Activated T-cell treated with anti-CD3 and anti-CD28 coated beads for 1 hour (primary cell): ENCODE measurements at regions not wholly inside any gene's neighbourhood (a gene's known extent, or its start where the extent isn't known, plus 50 kb on each side); places are given as distances from the start of the nearest gene placed in this dataset.

Experiments used
- DNase-seq: peaks from one replicate; pipeline ENCODE4 v3.0.0-alpha.2; 2020; ENCODE audit warnings: low read depth

DNA sequence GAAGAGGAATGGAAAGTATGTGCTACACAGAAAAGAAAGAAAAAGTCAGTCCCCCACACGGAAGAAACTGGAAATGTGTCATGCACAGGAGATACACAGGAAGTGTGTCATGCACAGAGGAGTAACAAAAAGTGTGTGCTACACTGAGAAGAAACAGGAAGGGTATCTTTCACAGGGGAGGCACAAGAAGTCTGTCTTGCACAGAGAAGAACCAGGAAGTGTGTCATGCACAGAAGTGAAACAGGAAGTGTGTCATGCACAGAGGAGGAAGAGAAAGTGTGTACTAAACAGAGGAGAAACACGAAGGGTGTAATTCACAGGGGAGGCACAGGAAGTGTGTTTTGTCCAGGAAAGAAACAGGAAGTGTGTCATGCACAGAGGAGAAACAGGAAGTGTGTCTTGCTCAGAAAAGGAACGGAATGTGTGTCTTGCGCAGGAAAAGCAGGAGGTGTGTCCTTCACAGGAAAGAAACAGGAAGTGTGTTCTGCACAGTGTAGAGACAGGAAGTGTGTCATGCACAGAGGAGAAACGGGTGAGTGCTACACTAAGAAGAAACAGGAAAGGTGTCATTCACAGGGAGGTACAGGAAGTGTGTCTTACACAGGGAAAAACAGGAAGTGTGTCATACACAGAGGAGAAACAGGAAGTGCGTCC lies 527.2 kb upstream of the PRKX start:
- no peak for DNase-seq

DNA sequence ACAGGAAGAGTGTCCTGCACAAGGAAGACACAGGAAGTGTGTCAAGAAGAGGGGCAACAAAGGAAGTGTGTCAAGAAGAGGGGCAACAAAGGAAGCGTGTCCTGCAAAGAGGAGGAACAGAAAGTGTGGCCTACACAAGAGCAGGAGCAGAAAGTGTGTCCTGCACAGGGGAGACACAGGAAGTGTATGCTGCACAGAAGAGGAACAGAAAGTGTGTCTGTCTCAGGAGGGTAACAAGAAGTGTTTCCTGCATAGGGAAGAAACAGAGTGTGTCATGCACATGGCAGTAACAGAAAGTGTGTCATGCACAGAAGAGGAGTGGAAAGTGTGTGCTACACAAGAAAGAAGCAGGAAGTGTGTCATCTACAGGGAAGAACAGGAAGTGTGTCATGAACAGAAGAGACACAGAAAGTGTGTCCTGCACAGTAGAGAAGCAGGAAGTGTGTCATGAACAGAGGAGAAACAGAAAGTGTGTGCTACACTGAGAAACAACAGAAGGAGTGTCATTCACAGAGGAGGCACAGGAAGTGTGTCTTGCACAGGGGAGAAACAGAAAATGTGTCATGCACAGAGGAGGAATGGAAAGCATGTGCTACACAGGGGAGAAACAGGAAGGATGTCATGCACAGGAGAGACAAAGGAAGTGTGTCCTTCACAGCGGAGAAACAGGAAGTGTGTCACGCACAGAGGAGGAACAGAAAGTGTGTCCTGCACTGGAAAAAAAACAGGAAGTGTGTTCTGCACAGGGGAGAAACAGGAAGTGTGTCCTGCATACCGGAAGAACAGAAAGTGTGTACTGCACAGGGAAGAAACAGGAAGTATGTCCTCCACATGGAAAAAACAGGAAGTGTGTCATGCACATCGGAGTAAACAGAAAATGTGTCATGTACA lies 526.4 kb upstream of the PRKX start:
- no peak for DNase-seq

DNA sequence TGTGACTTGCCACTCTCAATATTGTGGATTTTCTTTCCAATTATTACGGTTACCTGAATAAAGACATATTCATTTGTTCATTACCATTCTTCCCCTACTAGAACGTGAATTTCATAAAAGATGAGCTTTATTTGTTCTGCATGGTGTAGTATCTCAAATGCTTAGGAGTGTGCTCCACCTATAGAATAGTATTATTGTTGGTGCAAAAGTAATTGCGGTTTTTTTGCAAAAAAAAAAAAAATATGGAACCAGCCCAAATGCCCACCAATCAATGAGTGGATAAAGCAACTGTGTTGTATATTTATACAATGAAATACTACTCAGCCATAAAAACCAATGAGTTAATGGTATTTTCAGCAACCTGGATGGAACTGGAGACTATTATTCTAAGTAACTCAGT lies 525.5 kb upstream of the PRKX start:
- DNase-seq = no peak

DNA sequence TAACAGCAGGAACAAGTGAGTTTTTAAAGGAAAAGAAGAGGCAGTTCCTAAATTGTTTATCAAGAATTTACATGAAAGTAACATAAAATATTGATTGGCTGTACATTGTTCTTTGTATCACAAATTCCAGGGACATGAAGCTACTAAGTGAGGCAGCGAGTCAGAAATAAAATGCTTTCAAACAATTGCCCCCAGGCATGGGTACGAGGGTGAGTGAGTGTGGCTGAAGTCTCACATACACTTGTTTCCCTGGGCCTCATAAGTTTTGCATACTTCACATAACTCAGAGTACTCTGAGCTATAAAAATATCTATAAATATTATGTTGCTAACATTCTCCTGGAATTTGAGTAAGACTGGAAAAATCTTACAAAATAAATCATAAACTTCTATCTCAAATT lies 511.6 kb upstream of the PRKX start:
- DNase-seq = no peak

DNA sequence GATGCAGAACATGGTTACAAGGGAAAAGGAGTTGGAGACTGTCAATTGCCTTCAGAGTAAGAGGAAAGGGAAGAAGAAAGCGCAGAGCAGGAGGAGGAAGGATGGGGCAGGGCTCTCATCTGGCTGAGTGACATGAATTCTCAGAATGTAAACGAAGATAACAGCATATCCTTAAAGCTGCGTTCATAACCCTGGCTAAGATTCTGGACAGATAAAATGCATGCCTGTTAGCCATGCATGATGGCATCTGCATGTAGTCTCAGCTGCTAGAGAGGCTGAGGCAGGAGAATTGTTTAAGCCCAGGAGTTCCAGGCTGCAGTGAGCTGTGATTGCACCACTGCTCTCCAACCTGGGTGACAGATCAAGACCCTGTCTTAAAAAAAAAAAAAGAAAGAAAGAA lies 493.5 kb upstream of the PRKX start:
- no peak for DNase-seq

DNA sequence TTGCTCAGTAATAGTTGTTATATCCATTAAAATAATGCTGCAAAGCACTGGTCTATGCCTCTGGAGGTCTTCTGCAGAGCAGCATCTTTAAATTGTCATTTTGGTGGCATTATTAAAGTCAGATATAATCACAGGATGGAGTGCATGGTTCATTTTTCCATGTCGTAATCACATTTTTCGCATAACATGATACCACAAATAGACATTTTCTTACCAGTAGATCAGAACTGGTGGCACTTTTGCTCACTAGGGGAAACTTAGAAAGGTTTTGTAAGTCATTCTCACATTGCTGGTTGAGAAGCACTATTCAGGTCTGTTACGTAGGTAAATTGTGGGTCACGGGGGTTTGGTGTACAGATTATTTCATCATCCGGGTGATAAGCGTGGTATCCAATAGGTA lies 484.5 kb upstream of the PRKX start:
- DNase-seq = no peak

DNA sequence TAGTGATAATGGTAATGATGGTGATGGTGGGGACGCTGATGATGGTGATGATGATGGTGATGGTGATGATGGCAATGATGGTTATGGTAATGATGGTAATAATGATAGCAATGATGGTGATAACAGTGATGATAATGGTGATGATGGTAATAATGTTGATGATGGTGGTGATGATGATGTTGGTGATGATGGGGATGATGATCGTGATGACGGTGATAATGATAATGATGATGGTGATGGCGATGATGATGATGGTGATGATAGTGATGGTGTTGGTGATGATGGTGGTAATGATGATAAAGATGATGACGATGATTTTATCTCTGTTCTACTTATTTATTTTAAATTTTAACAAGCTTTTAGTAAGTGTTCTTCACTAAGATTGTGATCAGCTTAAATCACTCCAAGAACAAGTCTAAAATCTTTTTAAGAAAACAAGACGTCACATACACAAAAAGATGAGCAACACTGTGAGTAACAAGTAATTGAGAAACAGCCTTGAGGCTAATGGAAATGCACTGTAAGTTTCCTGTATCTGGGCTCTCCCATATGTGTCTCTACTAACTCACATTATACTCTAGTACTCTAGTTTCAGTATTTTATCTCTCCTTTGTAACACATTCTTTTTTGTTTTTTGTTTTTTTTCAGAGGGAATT lies 480.2 kb upstream of the PRKX start:
- DNase-seq = no peak

DNA sequence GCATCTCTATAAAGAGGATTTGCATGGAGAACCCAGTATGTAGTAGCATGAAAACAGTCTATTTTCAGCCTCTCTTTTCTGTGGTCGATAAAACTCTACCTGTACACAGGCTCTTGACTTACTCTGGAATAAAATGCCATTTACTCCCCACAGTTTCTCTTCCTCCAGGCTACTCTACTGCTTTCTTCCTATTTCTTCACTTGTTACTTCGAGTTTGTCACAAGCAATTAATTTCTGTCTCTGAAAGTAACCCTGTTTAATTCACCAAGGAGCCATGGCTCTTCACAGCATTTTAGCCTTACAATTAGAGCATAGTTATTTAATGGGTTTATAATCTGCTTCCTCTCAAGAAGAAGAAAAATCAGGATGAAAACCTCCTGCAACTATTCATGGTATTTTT lies 472.9 kb upstream of the PRKX start:
- DNase-seq = no peak

DNA sequence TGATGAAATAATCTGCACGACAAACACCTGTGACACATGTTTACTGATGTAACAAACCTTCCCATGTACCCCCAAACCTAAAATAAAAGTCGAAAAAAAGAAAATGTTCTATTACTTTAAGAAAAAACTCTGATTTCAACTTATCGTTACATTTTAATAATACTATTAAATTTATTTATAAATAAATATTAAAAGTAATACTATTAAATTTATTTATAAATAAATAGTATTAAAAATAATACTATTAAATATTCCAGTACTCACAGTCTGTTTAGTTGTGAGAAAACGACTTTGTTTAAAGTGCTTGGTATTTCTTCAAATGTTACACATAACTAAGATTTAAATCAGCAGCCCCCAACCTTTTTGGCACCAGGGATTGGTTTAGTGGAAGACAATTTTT lies 471.6 kb upstream of the PRKX start:
- no peak for DNase-seq

DNA sequence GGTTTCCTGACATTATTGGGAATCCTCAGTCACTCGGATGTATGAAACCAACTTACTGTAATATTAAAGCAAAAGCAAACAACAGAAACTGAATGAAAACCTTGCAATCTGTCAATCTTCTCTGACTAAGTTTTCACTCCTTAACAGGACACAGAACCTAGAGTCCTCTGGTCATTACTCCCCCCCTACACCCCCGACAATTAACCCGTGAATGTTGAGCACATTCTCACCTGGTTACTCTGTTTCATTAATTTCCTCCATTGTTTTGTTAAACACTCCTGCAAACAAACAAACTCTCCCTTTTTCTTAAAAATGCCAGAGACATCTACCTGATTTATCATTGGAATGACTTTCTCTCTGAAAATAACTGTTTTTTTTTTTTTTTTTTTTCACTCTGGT lies 469.0 kb upstream of the PRKX start:
- DNase-seq = no peak

DNA sequence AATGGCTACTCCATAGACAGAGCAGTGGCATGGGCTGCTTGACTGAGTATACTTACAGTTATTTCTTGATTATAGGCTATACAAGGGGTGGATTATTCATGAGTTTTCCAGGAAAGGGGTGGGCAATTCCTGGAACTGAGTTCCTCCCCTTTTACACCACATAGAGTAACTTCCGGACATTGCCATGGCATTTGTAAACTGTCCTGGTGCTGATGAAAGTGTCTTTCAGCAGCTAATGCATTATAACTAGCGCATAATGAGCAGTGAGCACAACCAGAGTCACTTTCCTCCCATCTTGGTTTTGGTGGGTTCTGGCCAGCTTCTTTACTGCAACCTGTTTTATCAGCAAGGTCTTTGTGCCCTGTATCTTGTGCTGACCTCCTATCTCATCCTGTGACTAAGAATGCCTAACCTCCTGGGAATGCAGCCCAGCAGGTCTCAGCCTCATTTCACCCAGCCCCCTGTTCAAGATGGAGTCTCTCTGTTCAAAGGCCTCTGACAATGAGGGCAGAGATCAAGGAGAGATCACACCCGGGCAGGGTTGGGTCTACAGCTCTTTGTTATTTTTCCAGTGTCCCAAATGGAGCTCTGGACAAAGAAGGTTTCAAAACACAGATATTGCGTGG lies 468.4 kb upstream of the PRKX start:
- DNase-seq = no peak

DNA sequence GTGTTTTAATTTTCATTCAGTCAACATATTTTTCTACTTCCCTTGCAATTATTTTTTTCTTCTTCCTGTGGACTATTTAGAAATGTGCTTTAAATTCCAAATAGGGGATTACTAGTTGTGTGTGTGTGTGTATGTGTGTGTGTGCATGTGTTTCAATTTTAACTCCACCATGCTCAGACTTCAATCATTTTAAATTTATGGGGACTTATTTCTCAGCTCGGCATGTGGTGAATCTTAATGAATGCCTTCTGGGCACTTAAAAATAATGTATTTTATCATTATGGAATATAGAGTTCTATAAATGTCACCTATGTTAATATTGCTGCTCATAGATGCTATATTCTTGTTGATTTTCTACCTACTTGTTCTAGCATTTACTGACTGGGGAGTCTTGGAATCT lies 465.6 kb upstream of the PRKX start:
- DNase-seq = no peak

DNA sequence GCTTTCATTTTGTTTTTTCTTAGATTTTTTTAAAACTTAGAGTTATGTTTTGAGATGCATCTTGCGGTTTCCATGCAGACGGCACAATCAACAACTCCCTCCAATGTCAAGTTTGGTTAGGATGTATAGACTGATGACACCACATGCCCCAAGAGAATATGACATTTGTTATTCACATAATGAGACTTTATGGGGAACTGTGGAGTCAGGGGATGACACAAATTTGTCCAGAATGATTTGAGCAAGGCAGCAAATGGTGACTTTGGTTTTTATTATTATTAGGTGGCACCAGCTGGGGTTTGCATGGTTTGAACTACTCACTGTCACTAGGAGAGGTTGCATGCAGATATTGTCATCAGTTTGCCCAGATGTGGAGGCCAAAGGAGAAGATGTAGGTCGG lies 461.8 kb upstream of the PRKX start:
- DNase-seq = no peak

DNA sequence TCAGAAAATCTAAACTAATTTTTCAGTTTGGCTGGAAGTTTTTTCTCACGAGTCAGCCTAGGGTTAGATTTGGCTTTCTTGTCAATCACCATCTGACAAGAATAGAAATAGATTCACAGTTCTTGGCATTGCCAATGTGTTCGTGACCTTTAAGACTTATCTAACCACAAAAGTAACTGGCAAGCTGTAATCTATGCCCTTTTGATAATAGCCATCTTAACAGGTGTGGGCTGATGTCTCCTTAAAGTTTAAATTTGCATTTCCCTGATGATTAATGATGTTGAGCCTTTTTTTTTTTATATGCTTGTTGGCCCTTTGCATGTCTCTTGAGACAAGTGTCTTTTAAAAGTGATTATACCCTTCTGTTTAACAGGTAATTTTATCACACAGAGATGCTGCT lies 460.3 kb upstream of the PRKX start:
- no peak for DNase-seq

DNA sequence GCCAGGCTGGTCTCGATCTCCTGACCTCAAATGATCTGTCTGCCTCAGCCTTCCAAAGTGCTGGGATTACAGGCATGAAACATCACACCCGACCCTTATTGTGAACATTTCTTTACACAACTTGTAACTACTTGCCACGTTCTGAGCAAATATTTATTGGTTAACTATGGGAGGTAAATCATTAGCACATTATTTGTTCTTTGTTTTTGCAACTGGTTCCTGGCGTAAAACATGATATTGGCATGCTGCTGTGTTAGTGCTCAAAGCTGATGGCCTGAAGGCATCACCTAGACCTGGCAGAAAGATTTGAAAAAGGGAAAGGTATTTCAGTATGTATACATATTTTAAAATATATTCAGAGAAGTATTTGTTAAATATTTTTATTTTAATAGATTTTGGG lies 438.3 kb upstream of the PRKX start:
- DNase-seq = no peak

DNA sequence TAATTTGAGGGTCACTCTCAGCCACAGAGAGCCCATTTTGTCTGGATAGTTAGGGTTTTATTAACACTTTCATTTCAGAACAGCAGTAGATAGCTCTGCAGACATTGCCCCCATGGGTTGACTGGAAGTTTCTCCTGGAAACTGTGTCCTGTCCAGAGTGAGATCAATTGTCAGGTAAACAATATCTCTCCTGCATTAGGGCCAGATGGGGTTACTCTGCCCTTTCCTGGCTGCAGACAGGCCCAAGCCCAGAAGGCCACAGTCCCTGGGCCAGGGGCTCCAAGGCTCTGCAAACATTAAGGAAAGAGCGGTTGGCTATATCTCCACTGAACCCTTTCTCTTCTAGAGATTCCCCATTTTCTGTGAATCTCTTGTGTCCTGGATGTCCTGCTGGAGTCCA lies 436.8 kb upstream of the PRKX start:
- no peak for DNase-seq

DNA sequence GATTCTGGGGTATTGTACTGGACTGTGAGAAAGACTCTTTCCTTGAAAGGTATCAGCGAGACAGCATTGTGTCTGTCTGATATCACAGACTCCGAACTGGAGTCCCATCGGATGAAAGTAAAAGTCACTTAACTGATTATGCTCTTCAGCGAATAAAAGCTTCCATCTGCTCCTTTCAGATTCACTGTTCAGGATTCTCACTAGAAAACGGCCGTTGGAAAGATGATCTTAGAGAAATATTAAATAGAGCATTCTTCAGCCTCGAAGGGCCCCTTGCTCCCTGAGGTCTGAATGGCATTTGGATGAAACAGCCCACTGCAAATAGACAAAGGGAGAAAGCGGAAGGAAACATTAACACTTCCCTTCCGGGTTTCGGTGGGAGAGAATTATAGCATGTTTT lies 416.2 kb upstream of the PRKX start:
- DNase-seq = no peak

DNA sequence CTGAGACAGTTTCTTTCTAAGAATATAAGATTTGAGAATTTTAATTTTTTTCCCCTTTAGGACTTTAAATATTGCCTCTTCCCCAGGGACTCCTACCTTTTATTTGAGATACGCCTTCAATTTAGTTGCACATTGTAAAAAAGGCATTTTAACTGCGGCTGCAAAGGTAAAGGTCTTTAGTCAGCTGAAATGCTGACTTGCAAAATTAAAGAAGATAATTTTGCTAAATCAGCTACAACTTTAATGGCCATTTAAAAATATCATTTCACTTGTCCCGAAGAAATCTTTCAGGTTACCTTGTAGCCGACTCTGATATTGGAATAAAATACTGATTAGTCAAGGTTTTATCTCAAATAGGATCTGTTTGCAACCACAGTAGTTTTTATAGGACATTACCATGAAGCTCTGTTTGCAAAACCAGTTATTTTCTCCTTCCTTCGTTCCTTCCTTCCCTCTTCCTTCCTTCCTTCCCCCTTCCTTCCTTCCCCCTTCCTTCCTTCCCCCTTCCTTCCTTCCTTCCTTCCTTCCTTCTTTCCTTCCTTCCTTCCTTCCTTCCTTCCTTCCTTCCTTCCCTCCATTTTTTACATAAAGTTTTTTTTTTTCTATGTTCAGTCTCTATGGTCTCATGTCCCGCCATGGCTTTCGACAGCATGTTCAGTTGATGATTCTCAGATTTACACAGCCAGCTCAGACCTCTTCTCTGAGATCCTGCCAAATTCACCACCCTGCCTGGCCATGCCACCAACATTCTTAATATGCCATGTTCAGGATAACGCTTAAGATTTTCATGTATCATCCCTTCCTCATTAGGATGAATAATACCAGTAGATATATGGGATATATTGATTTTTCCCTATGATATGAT lies 405.4 kb upstream of the PRKX start:
- no peak for DNase-seq

DNA sequence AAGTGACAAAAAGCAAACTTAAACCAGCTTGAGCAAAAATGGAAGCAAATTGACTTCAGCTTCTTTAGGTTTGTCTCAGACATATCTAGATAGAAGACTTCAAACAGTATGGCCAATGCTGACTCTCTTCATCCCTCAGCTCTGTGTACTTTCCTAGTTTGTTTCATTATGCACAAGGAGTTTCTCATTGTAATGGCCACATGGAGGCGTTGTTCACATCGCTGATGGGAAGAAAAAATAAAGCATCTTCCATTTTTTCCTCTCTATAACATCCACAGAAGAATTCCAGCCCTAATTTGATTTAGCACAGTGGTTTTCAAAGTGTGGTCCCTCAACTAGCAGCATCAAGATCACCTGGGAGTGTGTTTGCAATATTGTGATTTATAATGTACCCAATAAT lies 397.5 kb upstream of the PRKX start:
- DNase-seq = no peak

DNA sequence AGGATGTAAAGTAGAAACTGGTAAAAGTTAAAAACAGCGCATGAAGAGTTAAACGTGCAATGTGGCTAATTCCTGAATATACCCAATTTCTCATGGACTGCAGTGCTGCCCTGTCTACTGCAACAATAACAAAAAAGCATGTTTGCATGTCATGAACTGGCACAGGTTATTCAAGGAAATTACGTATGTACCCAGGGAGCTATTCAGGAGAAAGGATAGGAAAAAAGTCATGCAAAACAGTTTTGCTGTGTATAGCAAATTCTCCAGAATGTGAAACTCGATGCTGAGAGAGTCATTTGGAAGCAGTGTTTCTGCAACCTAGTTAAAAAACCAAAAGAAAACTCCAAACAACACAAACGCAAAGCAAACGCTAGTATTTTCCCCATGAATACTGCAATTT lies 381.5 kb upstream of the PRKX start:
- no peak for DNase-seq

DNA sequence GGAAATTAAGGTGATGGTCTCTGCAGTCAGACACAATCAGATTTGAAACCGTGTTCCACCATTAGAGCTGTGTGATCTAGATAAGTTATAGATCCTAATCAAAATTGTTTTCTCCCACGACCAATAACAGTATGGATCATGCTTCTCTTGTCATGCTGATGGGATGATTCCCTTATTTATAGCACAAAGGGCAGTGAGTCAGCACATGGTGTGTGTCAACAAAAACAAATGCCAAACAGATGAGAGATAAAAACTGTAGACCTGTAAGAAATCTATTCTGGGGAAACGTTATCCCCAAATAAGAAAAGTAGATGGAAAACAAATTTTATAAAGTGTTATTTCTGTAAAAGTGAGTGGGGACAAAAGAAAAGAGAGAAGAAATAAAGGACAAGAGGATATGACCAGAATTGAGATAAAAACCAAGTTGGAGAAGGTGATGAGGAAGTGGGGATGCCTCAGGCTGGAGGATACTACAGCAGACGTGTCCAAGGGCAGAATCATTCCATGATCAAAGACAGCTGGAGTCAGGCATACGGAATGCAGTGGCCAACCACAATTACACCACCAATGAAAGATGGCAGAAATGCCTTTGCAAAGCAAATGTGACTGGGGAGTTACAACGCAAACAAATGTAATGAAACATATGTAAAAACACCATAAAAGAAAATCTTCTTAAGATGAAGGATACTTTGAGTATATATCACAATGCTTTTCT lies 377.8 kb upstream of the PRKX start:
- DNase-seq = no peak
